Kidney epithelial cell (primary cell): ENCODE measurements at regions not wholly inside any gene's neighbourhood (a gene's known extent, or its start where the extent isn't known, plus 50 kb on each side); places are given as distances from the start of the nearest gene placed in this dataset.
"Not testable (repeated sequence)": the region's sequence is repeated elsewhere in the genome, so short reads cannot be mapped to it uniquely, and the experiment has no call there.

Source experiments
- DNase-seq: peaks from one replicate; pipeline ENCODE4 v3.0.0-alpha.2; 2010; ENCODE audit warnings: low read depth
- H3K27me3 ChIP-seq: 2 replicates; pipeline ENCODE4 v1.6.0; 2011; ENCODE audit warnings: low read length; ENCODE audit not compliant: control insufficient read depth, insufficient read depth
- H3K36me3 ChIP-seq: 2 replicates; pipeline ENCODE4 v1.5.1; 2011; ENCODE audit warnings: low read length; ENCODE audit not compliant: control insufficient read depth, insufficient read depth
- H3K4me3 ChIP-seq: 2 replicates; pipeline ENCODE4 v1.5.1; 2011; ENCODE audit warnings: low read depth, mild to moderate bottlenecking, control low read depth, low read length
- TF ChIP-seq, protein P1 (sequence below): IDR thresholded peaks from 2 replicates; pipeline ENCODE4 v1.5.1; 2011; ENCODE audit warnings: mild to moderate bottlenecking, moderate library complexity, low read length, control low read depth, inconsistent platforms; ENCODE audit not compliant: insufficient read depth, poor library complexity, severe bottlenecking

DNA sequence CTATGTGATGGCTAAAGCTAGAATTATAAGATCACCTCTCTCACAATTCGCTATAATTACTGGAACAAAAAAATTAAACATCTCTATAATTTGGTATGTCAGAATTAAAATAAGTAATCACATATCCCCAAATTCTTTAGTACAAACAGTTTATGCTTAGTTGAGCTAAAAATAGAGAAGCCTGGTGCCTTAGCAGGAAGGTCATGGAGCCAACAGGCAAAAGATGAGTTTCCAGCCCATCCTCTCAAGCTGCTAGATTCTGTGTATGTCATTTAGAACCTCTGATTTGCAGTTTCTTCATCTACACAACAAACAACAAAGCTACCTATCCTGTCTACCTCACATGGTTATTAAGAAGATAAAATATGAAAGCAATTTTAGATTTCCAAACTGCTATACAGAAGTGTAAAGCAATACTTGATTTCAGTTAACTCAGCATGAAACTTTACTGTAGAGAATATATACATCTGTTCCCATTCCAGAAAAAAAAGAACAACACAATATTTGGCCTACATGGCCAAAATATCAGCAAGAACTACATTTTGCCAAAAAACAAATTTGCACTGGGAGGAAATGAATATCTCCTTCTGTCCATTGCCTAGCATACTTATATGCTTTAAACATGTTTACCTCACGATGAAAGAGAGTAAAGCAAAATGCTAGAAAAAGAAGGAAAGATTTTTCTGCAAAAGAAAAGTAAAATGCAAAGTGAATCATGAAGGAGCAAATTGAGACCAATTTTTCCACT is 294.0 kb upstream of the MIR17HG start:
- no peak for DNase-seq
- H3K36me3 ChIP-seq: no peaks in the 10 kb centered on the region
- H3K4me3 ChIP-seq: no peak overlapping the region
- no peaks in the 10 kb centered on the region for H3K27me3 ChIP-seq
- TF ChIP-seq, protein P1, sequence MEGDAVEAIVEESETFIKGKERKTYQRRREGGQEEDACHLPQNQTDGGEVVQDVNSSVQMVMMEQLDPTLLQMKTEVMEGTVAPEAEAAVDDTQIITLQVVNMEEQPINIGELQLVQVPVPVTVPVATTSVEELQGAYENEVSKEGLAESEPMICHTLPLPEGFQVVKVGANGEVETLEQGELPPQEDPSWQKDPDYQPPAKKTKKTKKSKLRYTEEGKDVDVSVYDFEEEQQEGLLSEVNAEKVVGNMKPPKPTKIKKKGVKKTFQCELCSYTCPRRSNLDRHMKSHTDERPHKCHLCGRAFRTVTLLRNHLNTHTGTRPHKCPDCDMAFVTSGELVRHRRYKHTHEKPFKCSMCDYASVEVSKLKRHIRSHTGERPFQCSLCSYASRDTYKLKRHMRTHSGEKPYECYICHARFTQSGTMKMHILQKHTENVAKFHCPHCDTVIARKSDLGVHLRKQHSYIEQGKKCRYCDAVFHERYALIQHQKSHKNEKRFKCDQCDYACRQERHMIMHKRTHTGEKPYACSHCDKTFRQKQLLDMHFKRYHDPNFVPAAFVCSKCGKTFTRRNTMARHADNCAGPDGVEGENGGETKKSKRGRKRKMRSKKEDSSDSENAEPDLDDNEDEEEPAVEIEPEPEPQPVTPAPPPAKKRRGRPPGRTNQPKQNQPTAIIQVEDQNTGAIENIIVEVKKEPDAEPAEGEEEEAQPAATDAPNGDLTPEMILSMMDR: no peak

DNA sequence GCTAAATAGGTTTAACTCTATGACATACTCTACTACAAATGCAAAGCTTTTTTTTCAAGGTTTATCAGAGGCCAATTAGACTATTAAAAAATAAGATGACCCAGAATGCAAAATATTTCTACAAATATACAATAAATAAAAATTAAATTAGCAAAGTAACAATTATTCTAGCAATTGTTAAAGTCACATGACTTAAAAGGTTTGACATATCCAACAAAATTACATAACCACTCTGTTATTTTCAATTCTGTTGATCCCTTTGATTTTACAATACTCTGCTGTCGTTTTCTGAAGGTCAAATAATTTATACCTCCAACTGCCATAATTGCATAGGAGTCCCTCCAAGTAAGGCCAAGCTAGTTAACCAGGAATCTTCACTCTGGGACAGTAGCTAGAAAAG is 292.6 kb upstream of the MIR17HG start:
- DNase-seq: no peak
- TF ChIP-seq, protein P1: no peak
- Histone ChIP-seq H3K4me3 (no peak overlapping the region), H3K36me3 (no peaks in the 10 kb centered on the region), H3K27me3 (no peaks in the 10 kb centered on the region)

DNA sequence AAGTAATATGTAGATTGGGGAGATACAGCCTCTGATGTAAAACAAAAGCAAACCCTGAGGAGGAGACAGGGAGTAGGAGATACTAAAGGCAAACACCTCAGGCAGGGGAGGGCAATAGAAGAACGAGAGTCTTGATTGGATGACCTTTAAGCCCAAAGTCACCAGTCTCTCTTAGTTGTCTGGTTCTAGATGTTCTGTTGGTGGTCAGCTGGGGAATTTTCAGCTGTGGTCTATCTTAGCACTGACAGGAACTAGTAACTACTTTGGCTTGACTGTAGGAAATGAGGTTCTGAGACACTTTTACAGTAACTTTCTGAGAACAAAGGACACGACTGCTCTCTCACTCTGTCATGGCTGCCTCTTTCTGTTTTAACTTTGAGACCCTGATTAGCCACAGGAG is 290.7 kb upstream of the MIR17HG start:
- no peak for DNase-seq
- TF ChIP-seq, protein P1: no peak
- no peak overlapping the region for H3K4me3 ChIP-seq
- H3K27me3 ChIP-seq: no peaks in the 10 kb centered on the region
- H3K36me3 ChIP-seq: no peaks in the 10 kb centered on the region

DNA sequence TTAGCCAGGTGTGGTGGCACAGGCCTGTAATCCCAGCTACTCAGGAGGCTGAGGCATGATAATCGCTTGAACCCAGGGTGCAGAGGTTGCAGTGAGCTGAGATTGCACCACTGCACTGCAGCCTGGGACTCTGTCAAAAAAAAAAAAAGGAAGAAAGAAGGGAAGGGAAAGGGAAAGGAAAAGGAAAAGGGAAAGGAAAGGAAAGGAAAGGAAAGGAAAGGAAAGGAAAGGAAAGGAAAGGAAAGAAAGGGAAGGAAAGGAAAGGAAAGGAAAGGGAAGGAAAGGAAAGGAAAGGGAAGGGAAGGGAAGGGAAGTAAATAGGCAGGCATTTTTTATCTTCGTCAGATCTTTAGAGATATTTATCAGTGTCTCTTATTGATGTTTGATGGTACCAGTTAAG is 290.0 kb upstream of the MIR17HG start:
- not testable (repeated sequence) for H3K4me3 ChIP-seq, H3K36me3 ChIP-seq, H3K27me3 ChIP-seq, DNase-seq

DNA sequence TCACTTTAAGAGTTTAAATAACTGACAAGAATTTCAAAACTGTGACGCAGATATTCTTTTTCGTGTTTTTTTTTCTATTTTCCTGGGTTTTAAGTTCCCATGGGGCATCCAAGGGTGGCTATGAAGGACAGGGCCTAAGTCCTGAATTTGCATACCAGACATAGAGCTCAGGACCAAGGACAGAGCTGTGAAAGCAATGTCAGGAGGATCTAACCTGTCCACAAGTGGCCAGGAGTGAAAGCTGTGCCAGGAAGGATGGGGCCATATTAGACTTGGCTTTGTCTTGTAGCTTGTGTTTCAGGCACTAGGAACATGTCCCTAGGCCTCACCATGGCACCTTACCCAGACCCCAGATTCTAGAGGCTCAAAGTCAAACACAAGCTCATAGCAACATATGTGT is 289.4 kb upstream of the MIR17HG start:
- Histone ChIP-seq H3K27me3 (no peaks in the 10 kb centered on the region), H3K36me3 (no peaks in the 10 kb centered on the region), H3K4me3 (no peak overlapping the region)
- no peak for DNase-seq
- TF ChIP-seq, protein P1: no peak

DNA sequence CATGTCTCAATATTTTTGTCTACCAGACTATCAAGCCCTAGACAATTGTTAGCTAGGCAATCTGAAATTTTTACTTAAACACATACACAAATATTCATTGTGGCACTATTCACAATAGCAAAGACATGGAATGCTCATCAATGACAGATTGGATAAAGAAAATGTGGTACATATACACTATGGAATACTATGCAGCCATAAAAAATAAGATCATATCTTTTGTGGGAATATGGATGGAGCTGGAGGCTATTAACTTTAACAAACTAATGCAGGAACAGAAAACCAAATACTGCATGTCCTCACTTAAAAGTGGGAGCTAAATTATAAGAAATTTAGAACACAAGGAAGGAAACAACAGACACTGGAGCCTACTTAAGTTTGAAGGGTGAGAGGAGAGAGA is 288.6 kb upstream of the MIR17HG start:
- TF ChIP-seq, protein P1: no peak
- DNase-seq: no peak
- Histone ChIP-seq H3K36me3 (no peaks in the 10 kb centered on the region), H3K27me3 (no peaks in the 10 kb centered on the region), H3K4me3 (no peak overlapping the region)
